Adrenal gland (tissue), 9 donors: ENCODE measurements at regions not wholly inside any gene's neighbourhood (a gene's known extent, or its start where the extent isn't known, plus 50 kb on each side); places are given as distances from the start of the nearest gene placed in this dataset.
"Not testable (repeated sequence)": the region's sequence is repeated elsewhere in the genome, so short reads cannot be mapped to it uniquely, and the experiment has no call there.

Experiments
- DNase-seq, 7 donors: peaks; one replicate each; pipeline ENCODE4 v3.0.0-alpha.2; 2019 to 2020
- H3K27ac ChIP-seq, 5 donors: fragments of 200-600 bp; sonication (generic) in 4 of 5; 1 replicate in 3 of 5; 2 replicates in 2 of 5; pipeline versions ENCODE4 v1.5.1 to v1.8.0; 2016 to 2020; ENCODE audit warnings: mild to moderate bottlenecking in 1 of 5
- H3K27me3 ChIP-seq: fragments of 200-600 bp; 2 replicates; pipeline ENCODE4 v1.8.0; 2021
- H3K36me3 ChIP-seq, 2 donors: fragments of 200-600 bp; replicated peaks in 1 of 2; 1 replicate in 1 of 2; 2 replicates in 1 of 2; pipeline versions ENCODE4 v1.5.1 to v1.8.0; 2018 to 2022
- H3K4me1 ChIP-seq, 2 donors: fragments of 200-600 bp; replicated peaks in 1 of 2; 1 replicate in 1 of 2; 2 replicates in 1 of 2; pipeline versions ENCODE4 v1.5.1 to v1.8.0; 2018 to 2021
- H3K4me3 ChIP-seq, 4 donors: fragments of 200-600 bp; sonication (generic) in 3 of 4; one replicate each; pipeline ENCODE4 v1.5.1; 2016 to 2018
- H3K9me3 ChIP-seq, 3 donors: fragments of 200-600 bp; sonication (generic) in 1 of 3; replicated peaks in 1 of 3; 1 replicate in 2 of 3; 2 replicates in 1 of 3; pipeline versions ENCODE4 v1.5.1 to v1.8.0; 2016 to 2021
- WGBS, 4 donors: extraction: QIAGEN DNeasy Blood & Tissue Kit in 2 of 4; methylation state at CpG; one replicate each; pipeline versions ENCODE4 v1.1.5 to v1.1.7; 2013 to 2017; 5-methylcytosine and 5-hydroxymethylcytosine counted together
- intact Hi-C, 2 donors: fragments of 100-400 bp; cut with DNase I; formaldehyde crosslinking; loops; one replicate each; pipeline versions ENCODE4 v1.14.1 to v1.15.0; 2022 to 2023
- small RNA-seq, 2 donors: library from RNA; depleted of rRNA; stranded (forward); fragments of <200 nt; gene quantifications; one replicate each; pipeline ENCODE3, GENCODE V24; 2016
- donor health status: healthy with polysubstance abuse.
- donor health status: Bipolar disorder and iron deficiency.
- donor health status: DM: yes; HTN: yes; CAD: no.
- donor health status: DM: no; HTN: no; CAD: no.
- donor health status: DM: no; HTN: no; CAD: no.

DNA sequence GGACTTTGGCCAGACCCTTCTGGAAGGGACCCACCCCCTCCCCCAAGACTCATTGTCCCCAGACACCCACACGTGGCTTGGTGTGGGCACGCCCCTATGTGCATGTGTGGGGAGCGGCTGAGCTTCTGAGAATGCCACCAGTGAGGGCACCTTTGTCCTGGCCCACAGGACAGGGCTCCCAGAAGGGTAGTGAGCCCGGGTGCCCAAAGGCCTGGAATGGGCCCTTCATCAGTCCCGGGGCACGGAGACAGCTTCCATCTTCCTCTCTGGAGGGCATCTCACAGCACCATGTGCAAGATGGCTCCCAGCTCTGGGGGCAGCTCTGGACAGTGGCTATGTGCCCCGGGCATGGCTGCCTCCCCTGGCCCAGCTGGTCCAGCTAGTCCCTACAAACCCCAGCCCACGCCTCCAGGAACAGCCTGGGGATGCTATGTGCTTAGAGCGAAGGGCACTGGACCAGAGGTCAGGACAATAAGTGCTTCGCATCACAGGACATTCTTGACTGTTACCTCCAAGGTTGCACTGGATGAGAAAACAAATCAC is 70.1 kb upstream of the PTPN20 start:
- intact Hi-C loops, H3K4me1 ChIP-seq, H3K27me3 ChIP-seq, H3K4me3 ChIP-seq, H3K27ac ChIP-seq, H3K36me3 ChIP-seq, H3K9me3 ChIP-seq, DNase-seq: not testable (repeated sequence)
- 92 to 93% methylated on average over 8 to 10 of the region's 10 CpGs; no CpG with 5 or more reads in 2 of the 4 donors for WGBS, 4 donors

DNA sequence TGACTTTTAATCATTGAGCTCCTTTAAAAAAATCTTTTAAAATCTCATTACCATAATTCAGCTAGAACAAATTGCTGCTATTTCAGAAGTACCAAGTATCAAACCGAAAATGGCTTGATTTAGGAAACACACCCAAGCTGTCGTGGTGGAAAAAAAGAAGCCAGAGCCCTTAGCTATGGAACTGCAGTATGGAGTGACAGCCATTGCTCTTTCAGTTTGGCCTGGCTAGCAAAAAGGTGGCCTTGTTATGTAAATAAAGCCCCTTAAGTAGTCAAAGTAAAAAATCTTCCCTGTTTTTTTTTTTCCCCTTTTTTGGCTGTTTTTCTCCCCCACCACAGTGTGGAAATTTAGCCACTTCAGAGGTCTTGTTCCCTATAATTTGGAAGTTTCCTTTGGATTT is 66.0 kb upstream of the PTPN20 start:
- DNase-seq, H3K9me3 ChIP-seq, H3K27ac ChIP-seq, H3K27me3 ChIP-seq, H3K36me3 ChIP-seq, intact Hi-C loops, H3K4me3 ChIP-seq, H3K4me1 ChIP-seq: not testable (repeated sequence)
- 54 to 78% (median 68%) methylated on average over 2 of the region's 2 CpGs for WGBS, 4 donors

GRCh38 chr10:46845640-46846039 is 65.6 kb upstream of the PTPN20 start:
- intact Hi-C loops, H3K4me3 ChIP-seq: not testable (repeated sequence)
- no CpG with 5 or more reads among the region's 6 CpGs for WGBS, 4 donors

DNA sequence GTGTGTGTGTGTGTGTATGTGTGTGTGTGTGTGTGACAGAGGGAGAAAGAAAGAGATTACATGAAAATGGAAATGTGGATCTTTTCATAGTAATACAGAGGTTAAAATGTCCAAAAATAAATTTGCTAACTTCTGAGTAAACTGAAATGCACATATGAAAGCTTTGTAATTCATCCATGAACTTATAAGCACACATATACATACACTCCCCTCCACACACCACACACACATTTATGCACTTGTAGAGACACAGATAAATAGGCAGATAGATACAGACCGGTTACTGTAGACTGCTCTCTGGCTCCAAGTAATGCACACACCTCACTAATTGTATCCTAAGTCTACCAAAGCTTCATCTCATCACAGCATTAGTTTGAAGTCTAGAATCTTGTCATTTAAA is 50.5 kb upstream of the PTPN20 start:
- H3K36me3 ChIP-seq, H3K9me3 ChIP-seq, intact Hi-C loops, H3K27ac ChIP-seq, H3K4me3 ChIP-seq, H3K27me3 ChIP-seq, DNase-seq, H3K4me1 ChIP-seq: not testable (repeated sequence)
- 50 to 86% (median 74%) methylated on average over 1 of the region's 1 CpG for WGBS, 4 donors

More at GRCh38 chr10:46845640-46846039, 65.6 kb upstream of the PTPN20 start:
- H3K36me3 ChIP-seq, H3K4me1 ChIP-seq, DNase-seq, H3K9me3 ChIP-seq, H3K27ac ChIP-seq, H3K27me3 ChIP-seq: not testable (repeated sequence)

Small RNAs in the stretch of these regions (small RNA-seq; reads per million reads assigned to genes)
- 0 reads per million in 2 donors for gene RNA5SP311
